Activated T-cell treated with anti-CD3 and anti-CD28 coated beads, Interleukin-2, amount 50 U/mL, for 4 hours (primary cell): ENCODE measurements at regions not wholly inside any gene's neighbourhood (a gene's known extent, or its start where the extent isn't known, plus 50 kb on each side); places are given as distances from the start of the nearest gene placed in this dataset.

ENCODE experiments used
- ATAC-seq, 2 donors: fragments of 200-7000 bp; cut with Tn5 transposase; one replicate each; pipeline ENCODE4 v1.10.0; 2021
- DNase-seq: peaks from one replicate; pipeline ENCODE4 v3.0.0-alpha.2; 2020
- H3K27me3 Mint-ChIP-seq: one replicate; pipeline ENCODE4 v1.8.0; 2021; ENCODE audit warnings: low read depth, mixed read lengths
- H3K36me3 Mint-ChIP-seq: one replicate; pipeline ENCODE4 v1.8.0; 2022; ENCODE audit warnings: mixed read lengths; ENCODE audit not compliant: insufficient read depth
- H3K4me1 Mint-ChIP-seq: one replicate; pipeline ENCODE4 v1.8.0; 2021; ENCODE audit warnings: low read depth, mixed read lengths
- H3K4me3 Mint-ChIP-seq: one replicate; pipeline ENCODE4 v1.8.0; 2021; ENCODE audit warnings: mild to moderate bottlenecking, moderate library complexity, mixed read lengths
- H3K9me3 Mint-ChIP-seq: one replicate; pipeline ENCODE4 v1.8.0; 2021; ENCODE audit warnings: mixed read lengths

DNA sequence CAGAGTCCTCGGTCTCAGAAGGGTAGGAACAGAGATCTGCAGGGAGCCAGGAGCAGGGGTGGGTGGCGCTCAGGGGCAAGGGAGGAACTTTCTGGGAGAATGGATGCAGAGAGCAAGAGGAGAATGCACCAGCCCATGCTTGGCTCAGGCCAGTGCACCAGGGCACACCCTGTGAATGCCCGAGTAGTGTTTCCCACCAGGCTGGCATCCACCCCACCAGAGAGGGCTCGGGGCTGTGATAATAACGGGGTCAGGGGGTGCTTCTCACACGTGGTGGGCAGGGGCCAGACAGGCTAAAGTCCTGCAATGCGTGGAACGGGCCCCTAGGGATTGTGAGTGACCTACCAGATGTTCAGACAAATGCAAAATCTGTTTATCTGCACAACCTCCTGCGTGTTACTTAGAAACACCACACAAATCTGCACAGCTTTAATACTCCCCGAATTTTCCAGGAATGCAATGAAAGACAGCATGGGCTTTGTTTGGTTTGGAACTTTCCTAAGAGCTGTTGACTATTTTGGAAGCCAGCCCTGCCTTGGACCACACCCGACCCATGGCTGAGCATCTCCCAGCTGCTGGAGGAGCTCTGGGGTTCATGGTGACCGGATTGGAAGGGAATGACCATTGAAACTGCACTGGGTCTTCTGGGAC is 368.3 kb downstream of the SHANK2 start:
- Mint-ChIP-seq H3K36me3 (no peaks in the 10 kb centered on the region), H3K4me1 (no peaks in the 10 kb centered on the region)
- no peak for ATAC-seq

DNA sequence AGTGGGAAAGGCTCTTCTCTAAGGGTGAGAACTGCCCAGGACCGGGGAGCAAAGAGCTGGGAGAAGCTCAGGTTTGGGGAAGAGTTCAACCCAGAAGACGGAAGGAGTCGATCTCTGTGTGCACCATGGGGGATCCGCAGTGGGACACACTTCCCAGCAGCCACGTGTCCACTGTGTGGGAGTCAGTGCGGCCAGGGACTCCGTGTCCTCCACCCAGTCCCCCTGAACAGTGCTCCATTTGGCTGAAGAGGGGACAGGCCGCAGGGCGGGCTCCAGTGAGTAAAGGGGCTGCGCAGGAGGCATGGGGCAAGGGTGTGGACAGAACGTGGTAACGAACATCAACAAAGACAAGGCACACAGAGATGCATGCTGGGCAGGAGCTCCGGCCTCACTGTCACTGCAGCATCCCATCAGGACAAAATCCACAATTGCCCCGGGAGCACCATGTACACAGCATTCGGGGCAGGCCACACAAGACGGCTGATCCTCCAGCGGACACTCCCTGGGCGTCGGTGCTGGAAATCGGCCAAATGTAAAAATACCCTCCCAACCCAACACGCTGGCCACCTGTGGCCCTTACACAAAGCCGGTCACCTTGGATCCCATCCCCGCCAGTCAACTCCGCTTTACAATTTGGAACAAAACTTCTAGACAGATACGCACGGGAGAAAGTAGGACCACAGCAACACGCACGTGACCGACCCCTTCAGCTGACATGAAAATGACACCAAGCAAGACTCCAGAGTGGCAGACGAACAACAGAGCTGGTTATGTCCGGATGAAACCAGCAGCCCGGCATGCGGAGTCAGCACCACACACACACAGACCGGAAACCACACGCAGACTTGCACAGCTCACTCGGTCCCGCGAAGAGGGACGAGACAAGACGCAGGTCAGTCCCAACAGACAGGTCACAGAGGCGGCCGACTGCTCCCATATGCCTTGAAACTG is 366.8 kb downstream of the SHANK2 start:
- no peaks in the 10 kb centered on the region for H3K36me3 Mint-ChIP-seq
- DNase-seq (no peak), ATAC-seq (no peak)
- H3K9me3 Mint-ChIP-seq, result no peaks in the 10 kb centered on the region
- no peak overlapping the region for H3K4me3 Mint-ChIP-seq
- H3K4me1 Mint-ChIP-seq, result no peaks in the 10 kb centered on the region
- H3K27me3 Mint-ChIP-seq, result peaks cover 4% of the 10 kb centered on the region

More for the DNA sequence above, 368.3 kb downstream of the SHANK2 start:
- Mint-ChIP-seq H3K9me3 (no peaks in the 10 kb centered on the region), H3K4me3 (no peak overlapping the region), H3K27me3 (peaks cover 4% of the 10 kb centered on the region)
- DNase-seq, result no peak

DNA sequence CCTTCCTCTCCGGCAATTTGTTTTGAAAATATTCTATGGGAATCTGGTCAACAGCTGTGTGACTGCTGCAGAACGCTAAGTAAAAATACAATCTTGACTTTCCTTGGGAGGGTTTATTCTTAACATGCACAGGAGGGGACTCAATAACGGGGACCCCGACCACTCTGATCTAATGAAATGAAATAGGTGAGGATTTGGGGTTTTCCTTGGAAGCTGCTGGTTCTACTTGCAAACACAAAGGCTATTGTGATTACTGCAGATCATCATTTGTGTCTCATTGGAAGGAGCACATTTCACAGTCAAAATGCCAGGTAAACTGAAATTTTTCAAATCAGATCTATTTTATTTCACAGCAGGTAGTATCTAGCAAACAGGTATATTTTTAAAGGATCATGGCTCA is 366.1 kb downstream of the SHANK2 start:
- H3K4me3 Mint-ChIP-seq, result no peak overlapping the region
- no peaks in the 10 kb centered on the region for H3K4me1 Mint-ChIP-seq
- no peaks in the 10 kb centered on the region for H3K36me3 Mint-ChIP-seq
- peaks cover 4% of the 10 kb centered on the region for H3K27me3 Mint-ChIP-seq
- ATAC-seq (no peak), DNase-seq (no peak)
- H3K9me3 Mint-ChIP-seq, result no peaks in the 10 kb centered on the region

DNA sequence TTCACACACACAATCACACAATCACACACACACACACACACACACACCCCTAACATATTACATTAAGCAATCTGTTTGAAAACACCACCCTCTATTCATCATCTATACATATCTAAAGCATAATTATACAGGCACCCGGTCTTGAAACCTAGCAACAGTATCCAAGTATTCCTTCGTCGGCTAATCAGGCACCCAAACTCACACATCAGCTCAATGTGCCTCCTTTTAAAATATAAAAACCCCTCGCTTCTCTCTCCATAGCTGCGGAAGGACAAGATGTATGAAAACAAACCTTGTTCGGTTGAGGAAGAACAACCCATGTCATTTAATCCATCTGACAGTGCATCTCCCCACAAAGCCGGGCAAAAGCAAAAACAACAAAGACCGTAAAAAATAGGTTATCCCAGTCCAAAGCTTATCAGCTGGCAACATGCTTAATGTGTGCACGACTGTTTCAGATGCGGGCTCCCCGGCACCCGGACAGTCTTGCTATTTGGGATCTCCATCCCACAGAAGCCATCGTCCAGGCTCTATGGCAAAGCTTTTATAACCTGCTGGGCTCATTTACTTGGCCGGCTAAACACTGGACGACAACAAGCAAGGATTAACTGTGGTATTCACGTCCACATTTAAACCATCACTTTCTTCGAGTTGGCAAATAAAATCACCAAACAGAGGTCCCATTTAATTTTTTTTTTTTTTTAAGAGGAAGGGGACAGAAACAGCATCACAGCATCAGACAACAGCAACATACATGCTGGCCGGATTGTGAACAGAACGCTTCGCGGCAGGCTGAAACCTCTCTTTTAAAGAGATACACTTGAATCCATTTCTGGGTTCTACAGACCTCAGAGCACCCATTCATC is 365.5 kb downstream of the SHANK2 start:
- no peaks in the 10 kb centered on the region for H3K9me3 Mint-ChIP-seq
- no peak overlapping the region for H3K4me3 Mint-ChIP-seq
- DNase-seq (no peak), ATAC-seq (no peak)
- peaks cover 4% of the 10 kb centered on the region for H3K27me3 Mint-ChIP-seq
- H3K36me3 Mint-ChIP-seq, result no peaks in the 10 kb centered on the region
- H3K4me1 Mint-ChIP-seq, result no peaks in the 10 kb centered on the region

DNA sequence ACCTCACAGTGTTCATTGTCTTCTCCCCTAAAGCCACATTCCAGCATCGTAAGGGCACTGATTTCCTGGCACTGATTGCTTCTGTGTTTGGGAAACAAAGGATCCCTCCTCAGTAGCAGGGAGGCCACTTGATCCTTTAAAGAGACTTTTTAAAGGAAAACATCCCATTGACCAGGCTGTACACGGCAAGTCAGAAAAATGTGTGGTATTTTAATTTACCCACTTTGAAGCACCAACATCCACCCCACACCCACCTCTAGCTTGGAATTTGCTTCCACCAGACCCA is 364.9 kb downstream of the SHANK2 start:
- H3K4me3 Mint-ChIP-seq, result no peak overlapping the region

DNA sequence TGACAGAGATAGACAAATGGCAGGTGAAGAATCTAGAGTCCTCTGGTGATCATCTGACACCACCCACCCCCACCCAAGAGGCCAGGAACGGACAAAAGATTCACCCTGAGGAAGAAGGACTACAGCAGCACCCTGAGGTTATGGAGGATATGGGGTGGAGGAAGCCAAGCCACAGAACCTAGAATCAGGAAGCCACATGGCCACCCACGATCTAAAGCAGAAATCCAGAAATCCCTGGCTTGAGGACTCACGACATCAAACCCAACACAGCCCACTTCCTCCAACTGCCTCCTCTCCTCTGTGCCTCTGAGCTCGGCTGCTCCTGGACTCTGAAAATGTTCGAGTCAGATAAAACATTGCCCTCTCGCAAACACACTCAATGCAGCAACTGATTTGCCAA is 364.3 kb downstream of the SHANK2 start:
- Mint-ChIP-seq H3K4me1 (no peaks in the 10 kb centered on the region), H3K4me3 (no peak overlapping the region), H3K27me3 (peaks cover 2% of the 10 kb centered on the region), H3K36me3 (no peaks in the 10 kb centered on the region), H3K9me3 (no peaks in the 10 kb centered on the region)
- ATAC-seq (no peak), DNase-seq (no peak)

More for the DNA sequence above, 364.9 kb downstream of the SHANK2 start:
- H3K36me3 Mint-ChIP-seq, result no peaks in the 10 kb centered on the region
- H3K9me3 Mint-ChIP-seq, result no peaks in the 10 kb centered on the region
- H3K27me3 Mint-ChIP-seq, result peaks cover 4% of the 10 kb centered on the region
- ATAC-seq, result no peak
- H3K4me1 Mint-ChIP-seq, result no peaks in the 10 kb centered on the region
- no peak for DNase-seq

DNA sequence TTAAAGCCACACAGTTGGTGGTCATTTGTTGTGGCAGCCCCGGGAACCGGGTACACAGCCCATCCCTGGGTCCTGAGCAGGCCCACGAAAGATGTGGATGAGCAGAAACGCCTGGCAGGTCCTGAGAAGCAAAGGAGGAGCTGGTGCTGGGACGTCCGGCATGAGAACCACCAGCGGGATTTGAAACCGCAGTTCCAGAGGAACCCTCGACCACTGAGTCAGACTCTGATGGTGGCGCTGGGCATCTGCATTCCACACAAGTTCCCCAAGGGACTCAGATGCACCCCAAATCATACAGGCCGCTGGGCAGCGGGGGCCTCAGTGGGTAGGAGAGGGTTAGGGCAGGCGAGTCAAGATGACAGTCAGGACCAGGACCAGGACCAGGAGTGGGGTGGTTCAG is 363.0 kb downstream of the SHANK2 start:
- Mint-ChIP-seq H3K4me3 (no peak overlapping the region), H3K27me3 (peaks cover 2% of the 10 kb centered on the region), H3K9me3 (no peaks in the 10 kb centered on the region), H3K4me1 (no peaks in the 10 kb centered on the region), H3K36me3 (no peaks in the 10 kb centered on the region)
- DNase-seq (no peak), ATAC-seq (no peak)

DNA sequence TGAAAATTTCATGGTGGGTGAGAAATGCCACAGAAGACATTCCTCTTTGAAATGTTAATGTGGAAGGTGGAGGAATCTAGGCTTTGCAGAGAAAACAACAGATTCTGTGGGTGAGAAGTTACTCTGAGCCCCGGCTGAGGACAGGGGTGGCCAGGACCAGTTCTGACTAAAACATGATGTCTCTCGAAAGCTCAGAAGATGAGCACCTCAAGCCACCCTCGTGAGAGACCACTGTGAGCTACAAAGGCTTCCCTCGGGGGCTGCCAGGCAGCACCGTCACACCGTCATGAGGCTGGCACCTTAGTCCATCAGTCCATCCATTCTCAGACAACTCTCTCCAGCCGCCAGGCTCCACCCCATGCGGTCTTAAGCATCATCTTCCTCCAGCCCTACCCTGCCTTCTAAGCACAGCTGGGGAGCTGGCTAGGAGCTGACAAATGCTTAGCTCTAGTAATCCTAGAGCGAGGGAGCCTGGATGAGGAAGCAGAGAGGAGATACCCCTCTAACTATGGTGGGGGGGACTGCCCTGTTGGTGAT is 360.5 kb downstream of the SHANK2 start:
- no peak for ATAC-seq

DNA sequence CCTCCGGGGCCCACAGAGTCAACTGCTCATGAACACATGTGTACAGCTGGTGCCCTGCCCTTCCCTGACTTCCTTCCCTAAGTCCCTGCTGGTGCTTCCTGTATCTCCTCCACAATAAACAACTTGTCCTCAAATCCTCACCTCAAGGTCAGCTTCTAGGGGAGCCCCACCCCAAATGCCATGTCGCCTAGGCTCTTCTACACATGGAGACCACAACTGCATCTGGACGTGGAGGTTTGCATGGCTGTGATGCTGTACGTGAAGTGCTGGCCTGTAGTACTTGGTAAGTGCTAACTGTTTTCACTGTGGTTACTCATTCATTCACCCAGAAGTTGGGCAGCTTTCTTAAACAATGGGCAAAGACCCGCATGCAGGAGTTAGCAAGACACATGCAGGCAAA is 359.5 kb downstream of the SHANK2 start:
- H3K4me1 Mint-ChIP-seq, result no peaks in the 10 kb centered on the region
- H3K9me3 Mint-ChIP-seq, result peaks cover 4% of the 10 kb centered on the region
- no peak overlapping the region for H3K4me3 Mint-ChIP-seq

More for the DNA sequence above, 360.5 kb downstream of the SHANK2 start:
- H3K4me3 Mint-ChIP-seq, result no peak overlapping the region
- H3K27me3 Mint-ChIP-seq, result no peaks in the 10 kb centered on the region
- no peaks in the 10 kb centered on the region for H3K4me1 Mint-ChIP-seq
- no peak for DNase-seq
- H3K9me3 Mint-ChIP-seq, result peaks cover 1% of the 10 kb centered on the region
- no peaks in the 10 kb centered on the region for H3K36me3 Mint-ChIP-seq

DNA sequence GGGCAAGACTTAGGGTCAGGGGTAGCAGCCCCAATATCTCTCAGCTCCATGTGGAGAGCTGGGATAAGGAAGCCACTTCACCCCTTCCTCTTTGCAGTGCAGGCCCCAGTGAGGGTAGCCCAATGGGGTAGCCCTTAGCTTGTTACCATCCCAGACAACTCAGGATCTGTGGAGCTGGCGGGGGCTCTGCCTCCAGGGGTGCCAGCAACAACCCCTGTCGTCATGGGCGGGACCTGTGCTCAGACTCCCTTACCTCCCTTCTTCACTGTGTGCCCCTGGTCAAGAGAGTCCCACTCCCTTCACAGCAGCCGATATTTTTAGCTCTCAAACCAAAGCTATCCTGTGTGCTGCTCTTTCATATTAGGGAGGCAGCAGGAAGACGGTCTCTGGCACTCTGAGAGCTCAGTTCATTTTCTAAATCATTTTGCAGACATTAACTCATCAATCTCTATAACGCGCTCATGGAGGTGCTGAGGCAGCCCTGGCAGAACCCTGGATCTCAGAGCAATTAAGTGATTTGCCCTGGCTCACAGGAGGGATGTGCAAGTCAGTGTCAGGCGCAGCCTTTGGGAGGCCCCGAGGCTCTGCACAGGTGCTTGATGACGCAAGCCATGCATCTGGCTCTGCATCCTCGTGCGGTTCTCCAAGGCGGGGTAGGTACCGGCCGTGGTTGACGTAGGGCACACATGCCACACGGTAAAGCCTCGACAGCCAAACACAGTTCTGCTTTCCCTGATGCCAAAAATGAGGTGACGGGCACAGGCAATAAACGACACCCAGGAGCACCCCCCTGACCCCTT is 357.6 kb downstream of the SHANK2 start:
- Mint-ChIP-seq H3K27me3 (no peaks in the 10 kb centered on the region), H3K36me3 (no peaks in the 10 kb centered on the region), H3K9me3 (peaks cover 10% of the 10 kb centered on the region), H3K4me3 (no peak overlapping the region), H3K4me1 (no peaks in the 10 kb centered on the region)
- DNase-seq (no peak), ATAC-seq (no peak)

More for the DNA sequence above, 359.5 kb downstream of the SHANK2 start:
- no peak for ATAC-seq
- Mint-ChIP-seq H3K36me3 (no peaks in the 10 kb centered on the region), H3K27me3 (no peaks in the 10 kb centered on the region)
- no peak for DNase-seq

DNA sequence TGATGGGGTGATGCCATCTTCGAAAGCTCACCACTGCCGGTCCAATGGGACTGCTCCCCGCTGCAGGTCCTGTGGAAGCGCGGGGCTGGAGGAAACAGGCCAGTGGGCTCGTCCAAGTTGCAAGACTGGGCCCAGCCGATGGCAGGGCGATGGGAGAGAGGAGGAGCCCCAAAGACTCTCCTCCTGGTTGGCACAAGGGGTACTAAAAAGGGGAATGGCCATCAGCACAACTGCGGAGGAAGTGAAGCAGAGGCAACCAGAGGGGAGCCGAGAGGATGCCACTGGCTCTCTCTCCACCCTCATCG is 357.1 kb downstream of the SHANK2 start:
- H3K9me3 Mint-ChIP-seq, result peaks cover 10% of the 10 kb centered on the region
- ATAC-seq (no peak), DNase-seq (no peak)
- no peaks in the 10 kb centered on the region for H3K4me1 Mint-ChIP-seq
- H3K36me3 Mint-ChIP-seq, result no peaks in the 10 kb centered on the region
- no peak overlapping the region for H3K4me3 Mint-ChIP-seq
- H3K27me3 Mint-ChIP-seq, result no peaks in the 10 kb centered on the region

DNA sequence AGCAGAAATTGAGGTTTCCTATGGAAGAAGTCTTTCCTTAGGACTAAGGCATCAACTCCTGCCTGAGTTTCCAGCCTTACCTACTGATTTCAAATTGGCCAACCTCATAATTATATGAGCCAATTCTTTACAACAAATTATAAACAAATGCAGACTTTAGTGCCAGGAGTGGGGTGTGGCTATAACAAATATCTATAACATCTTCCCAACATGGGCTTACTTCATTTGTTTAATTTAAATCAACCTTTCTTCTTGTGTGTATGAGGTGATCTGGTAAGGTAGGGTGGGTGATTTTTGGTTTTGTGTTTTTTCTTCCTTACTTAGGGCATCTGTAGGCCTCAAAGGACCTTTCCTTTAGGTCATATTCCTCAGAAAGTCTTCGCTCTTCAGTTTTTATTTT is 354.9 kb downstream of the SHANK2 start:
- ATAC-seq, result no peak
- DNase-seq, result no peak
- H3K9me3 Mint-ChIP-seq, result peaks cover 10% of the 10 kb centered on the region
- H3K27me3 Mint-ChIP-seq, result no peaks in the 10 kb centered on the region
- H3K36me3 Mint-ChIP-seq, result no peaks in the 10 kb centered on the region
- H3K4me3 Mint-ChIP-seq, result no peak overlapping the region
- H3K4me1 Mint-ChIP-seq, result no peaks in the 10 kb centered on the region

DNA sequence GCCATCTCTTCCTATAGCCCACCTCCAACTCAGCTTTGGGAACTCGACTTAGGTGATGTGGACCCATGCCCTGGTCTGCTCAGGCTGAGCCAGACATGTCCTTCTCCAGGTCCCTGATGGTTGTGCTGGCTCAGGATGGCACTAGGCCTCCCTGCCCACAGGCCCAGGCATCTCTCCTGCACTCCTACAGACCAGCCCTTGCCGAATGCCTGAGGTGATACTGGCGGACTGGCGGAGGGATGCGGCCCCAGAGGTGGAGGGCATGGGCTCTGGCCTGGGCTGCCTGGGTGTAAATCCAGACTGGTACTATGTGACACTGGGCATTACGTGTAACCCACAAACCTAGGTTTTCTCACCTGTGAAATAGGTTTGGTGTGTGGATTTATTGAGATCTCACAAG is 352.8 kb downstream of the SHANK2 start:
- Mint-ChIP-seq H3K4me3 (no peak overlapping the region), H3K27me3 (peaks cover 5% of the 10 kb centered on the region), H3K36me3 (no peaks in the 10 kb centered on the region), H3K4me1 (no peaks in the 10 kb centered on the region), H3K9me3 (peaks cover 10% of the 10 kb centered on the region)
- no peak for DNase-seq
- ATAC-seq, result no peak

DNA sequence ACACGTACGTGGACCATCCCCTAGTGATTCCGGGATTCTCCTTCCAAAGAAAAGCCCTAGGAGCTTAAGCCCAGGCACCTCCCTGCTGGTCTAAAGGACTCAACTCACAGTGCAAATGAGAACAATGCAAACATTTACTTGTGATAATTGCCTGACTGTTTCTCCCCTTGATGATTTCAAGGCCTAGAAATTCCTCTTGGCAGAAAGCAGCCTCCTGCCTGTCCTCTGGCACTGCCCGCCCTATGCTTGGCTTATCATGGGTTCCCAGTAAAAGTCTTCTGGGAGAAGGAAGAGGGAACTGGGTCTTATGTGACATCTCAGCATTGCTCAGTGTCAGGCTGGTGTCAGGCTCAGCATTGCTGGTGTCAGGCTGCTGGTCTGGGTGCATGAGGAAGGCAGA is 351.8 kb downstream of the SHANK2 start:
- no peaks in the 10 kb centered on the region for H3K4me1 Mint-ChIP-seq
- no peak for ATAC-seq

More for the DNA sequence above, 351.8 kb downstream of the SHANK2 start:
- Mint-ChIP-seq H3K36me3 (no peaks in the 10 kb centered on the region), H3K4me3 (no peak overlapping the region), H3K9me3 (peaks cover 10% of the 10 kb centered on the region), H3K27me3 (peaks cover 5% of the 10 kb centered on the region)
- no peak for DNase-seq
